ENCODE measurements at regions not wholly inside any gene's neighbourhood (a gene's known extent, or its start where the extent isn't known, plus 50 kb on each side); places are given as distances from the start of the nearest gene placed in this dataset.
"Not testable (repeated sequence)": the region's sequence is repeated elsewhere in the genome, so short reads cannot be mapped to it uniquely, and the experiment has no call there.

DNA sequence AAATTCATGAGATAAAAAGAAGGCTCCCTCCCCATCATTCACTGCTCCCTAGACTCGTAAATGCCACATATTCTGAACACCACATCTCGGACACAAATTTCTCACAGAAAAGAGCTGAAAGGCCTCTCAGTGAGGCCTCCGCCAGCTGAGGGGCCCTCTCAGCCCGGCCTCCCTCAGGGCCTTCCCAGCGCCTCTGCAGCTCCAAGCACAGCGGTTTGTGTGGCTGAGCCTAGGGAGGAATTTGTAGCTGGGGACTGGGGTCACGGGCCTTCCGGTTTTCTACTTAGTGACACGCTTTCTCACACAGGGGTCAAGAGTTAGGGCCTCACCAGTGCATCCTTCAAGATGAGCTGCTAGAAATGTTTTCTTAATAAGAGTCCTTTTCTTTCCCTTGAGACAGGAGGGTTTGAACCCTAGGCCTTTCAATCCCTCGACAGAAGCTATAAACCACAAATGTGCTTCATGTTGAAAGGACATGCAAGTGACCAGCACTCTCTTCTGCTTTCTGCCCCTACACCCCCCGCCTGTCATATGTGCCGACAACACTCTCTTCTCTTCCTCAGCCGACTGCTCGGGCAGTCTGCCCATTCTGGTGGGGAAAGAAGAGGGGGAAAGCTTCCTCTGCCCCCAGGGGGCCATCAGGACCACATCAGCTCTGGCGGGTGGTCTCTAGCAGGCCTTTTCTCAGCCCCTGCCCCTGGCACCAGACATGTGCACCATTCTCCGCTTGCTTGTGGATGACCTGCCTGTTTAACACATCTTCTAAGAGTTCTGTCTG, 104.9 kb downstream of the CHIC2 start:
- no peaks in the 10 kb centered on the region for H3K27me3 ChIP-seq (ENCODE audit: control insufficient read depth, insufficient read depth, low read length)
- no peak overlapping the region for H3K4me3 ChIP-seq (ENCODE audit: low read length)
- H3K36me3 ChIP-seq (ENCODE audit: control insufficient read depth, low read depth, low read length), result no peaks in the 10 kb centered on the region
- H3K9ac ChIP-seq (ENCODE audit: low read length), result no peak overlapping the region
- no peak overlapping the region for H3K27ac ChIP-seq (ENCODE audit: low read length)
- H3K4me1 ChIP-seq (ENCODE audit: control insufficient read depth, low read depth, low read length), result peaks cover 4% of the 10 kb centered on the region
- H3K9me3 ChIP-seq (ENCODE audit: control insufficient read depth, low read depth, low read length), result no peaks in the 10 kb centered on the region

DNA sequence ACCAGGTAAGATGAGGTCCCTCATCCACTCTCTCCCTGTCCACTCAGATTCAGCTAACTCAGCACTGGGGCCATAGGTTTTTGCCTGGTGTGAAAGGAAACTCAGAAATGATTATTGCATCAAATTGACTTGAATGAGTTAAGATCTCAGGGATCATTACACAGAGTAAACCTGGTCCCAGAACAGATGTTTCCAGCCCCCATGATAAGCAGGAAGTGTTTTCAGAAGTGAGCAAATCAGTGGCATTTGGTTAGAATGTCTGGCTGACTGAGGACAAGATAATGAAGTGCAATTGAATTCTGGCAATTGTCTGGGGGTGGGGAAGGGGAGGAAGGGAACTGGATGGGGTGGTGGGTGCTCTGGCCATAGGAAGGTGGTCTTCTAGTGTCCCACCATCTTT, 108.0 kb downstream of the CHIC2 start:
- no peaks in the 10 kb centered on the region for H3K36me3 ChIP-seq (ENCODE audit: control insufficient read depth, low read depth, low read length)
- H3K9me3 ChIP-seq (ENCODE audit: control insufficient read depth, low read depth, low read length), result no peaks in the 10 kb centered on the region
- H3K27me3 ChIP-seq (ENCODE audit: control insufficient read depth, insufficient read depth, low read length), result no peaks in the 10 kb centered on the region
- H3K27ac ChIP-seq (ENCODE audit: low read length), result no peak overlapping the region
- H3K4me3 ChIP-seq (ENCODE audit: low read length), result no peak overlapping the region
- H3K4me1 ChIP-seq (ENCODE audit: control insufficient read depth, low read depth, low read length), result no peaks in the 10 kb centered on the region
- H3K9ac ChIP-seq (ENCODE audit: low read length), result no peak overlapping the region

- Histone ChIP-seq H3K4me1 (ENCODE audit: control insufficient read depth, low read depth, low read length) (no peaks in the 10 kb centered on the region), H3K27me3 (ENCODE audit: control insufficient read depth, insufficient read depth, low read length) (no peaks in the 10 kb centered on the region), H3K36me3 (ENCODE audit: control insufficient read depth, low read depth, low read length) (no peaks in the 10 kb centered on the region), H3K4me3 (ENCODE audit: low read length) (no peak overlapping the region), H3K9ac (ENCODE audit: low read length) (no peak overlapping the region), H3K27ac (ENCODE audit: low read length) (no peak overlapping the region), H3K9me3 (ENCODE audit: control insufficient read depth, low read depth, low read length) (no peaks in the 10 kb centered on the region)
These were observed 108.4 kb downstream of the CHIC2 start for GRCh38 chr4:53956053-53956452.

DNA sequence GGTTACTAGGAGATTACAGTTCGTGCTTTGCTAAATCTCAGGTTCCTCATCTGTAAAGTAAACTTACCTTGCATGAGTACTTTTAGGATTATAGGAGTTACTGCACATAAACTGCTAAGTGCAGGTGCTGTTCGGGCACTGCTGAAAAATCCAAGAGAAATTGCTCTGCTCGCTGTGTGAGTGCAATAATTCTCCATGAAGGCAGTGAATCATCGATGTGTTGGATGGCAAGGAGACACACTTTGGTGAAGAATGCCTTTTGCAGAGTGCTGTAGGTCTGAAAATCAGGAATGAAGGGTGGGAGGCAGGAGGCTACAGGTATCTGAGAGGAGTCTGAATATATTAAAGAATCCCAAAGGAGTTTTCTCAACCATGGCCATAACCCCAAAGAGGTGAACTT, 113.0 kb downstream of the CHIC2 start:
- Histone ChIP-seq H3K27ac (ENCODE audit: low read length) (no peak overlapping the region), H3K4me3 (ENCODE audit: low read length) (no peak overlapping the region), H3K9me3 (ENCODE audit: control insufficient read depth, low read depth, low read length) (no peaks in the 10 kb centered on the region), H3K4me1 (ENCODE audit: control insufficient read depth, low read depth, low read length) (no peaks in the 10 kb centered on the region), H3K36me3 (ENCODE audit: control insufficient read depth, low read depth, low read length) (no peaks in the 10 kb centered on the region), H3K27me3 (ENCODE audit: control insufficient read depth, insufficient read depth, low read length) (no peaks in the 10 kb centered on the region), H3K9ac (ENCODE audit: low read length) (no peak overlapping the region)

DNA sequence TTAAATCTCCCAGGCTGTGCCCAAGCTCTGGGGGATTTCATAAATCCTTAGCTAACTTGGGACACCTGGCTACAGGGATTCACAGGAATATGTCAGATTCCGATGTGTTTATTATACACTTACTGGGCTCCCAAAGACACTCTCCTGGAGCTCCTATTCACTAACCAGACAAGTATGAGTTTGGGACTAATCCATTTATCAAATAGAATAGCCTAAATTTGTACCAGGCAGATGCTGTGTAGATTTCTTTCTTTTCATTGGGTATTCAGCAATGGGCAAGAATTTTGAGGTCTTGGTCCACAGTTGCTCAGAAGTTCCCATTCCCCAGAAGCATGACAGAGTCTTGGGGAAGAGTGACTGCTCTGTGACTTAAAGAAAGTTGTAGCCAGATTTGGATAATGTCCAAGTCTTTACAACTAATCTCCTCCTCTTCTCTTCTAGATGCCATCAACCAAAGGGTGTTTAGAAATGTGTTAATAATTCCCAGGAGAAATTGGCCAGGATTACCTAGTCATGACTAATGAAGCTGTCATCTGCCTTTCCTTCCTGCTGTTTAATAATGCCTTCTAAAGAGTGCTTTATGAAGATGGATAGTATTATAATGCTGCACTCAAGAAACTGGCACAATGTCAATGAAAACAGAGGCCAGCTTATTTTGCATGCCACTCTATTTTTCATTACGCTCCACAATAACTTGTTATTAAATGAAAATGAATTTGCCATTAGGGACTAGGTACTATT, 120.9 kb downstream of the CHIC2 start:
- Histone ChIP-seq H3K27me3 (ENCODE audit: control insufficient read depth, insufficient read depth, low read length) (no peaks in the 10 kb centered on the region), H3K9ac (ENCODE audit: low read length) (no peak overlapping the region), H3K4me1 (ENCODE audit: control insufficient read depth, low read depth, low read length) (no peaks in the 10 kb centered on the region), H3K4me3 (ENCODE audit: low read length) (no peak overlapping the region), H3K36me3 (ENCODE audit: control insufficient read depth, low read depth, low read length) (no peaks in the 10 kb centered on the region), H3K27ac (ENCODE audit: low read length) (no peak overlapping the region), H3K9me3 (ENCODE audit: control insufficient read depth, low read depth, low read length) (peaks cover 3% of the 10 kb centered on the region)

GRCh38 chr4:53942712-53943111, 121.7 kb downstream of the CHIC2 start:
- no peak overlapping the region for H3K27ac ChIP-seq (ENCODE audit: low read length)
- no peak overlapping the region for H3K9ac ChIP-seq (ENCODE audit: low read length)
- no peaks in the 10 kb centered on the region for H3K27me3 ChIP-seq (ENCODE audit: control insufficient read depth, insufficient read depth, low read length)
- no peaks in the 10 kb centered on the region for H3K36me3 ChIP-seq (ENCODE audit: control insufficient read depth, low read depth, low read length)
- H3K4me1 ChIP-seq (ENCODE audit: control insufficient read depth, low read depth, low read length), result no peaks in the 10 kb centered on the region
- H3K9me3 ChIP-seq (ENCODE audit: control insufficient read depth, low read depth, low read length), result peaks cover 3% of the 10 kb centered on the region
- no peak overlapping the region for H3K4me3 ChIP-seq (ENCODE audit: low read length)

GRCh38 chr4:53941331-53941730, 123.1 kb downstream of the CHIC2 start:
- Histone ChIP-seq H3K4me1 (ENCODE audit: control insufficient read depth, low read depth, low read length) (no peaks in the 10 kb centered on the region), H3K36me3 (ENCODE audit: control insufficient read depth, low read depth, low read length) (no peaks in the 10 kb centered on the region), H3K4me3 (ENCODE audit: low read length) (no peak overlapping the region), H3K27me3 (ENCODE audit: control insufficient read depth, insufficient read depth, low read length) (no peaks in the 10 kb centered on the region), H3K9me3 (ENCODE audit: control insufficient read depth, low read depth, low read length) (peaks cover 3% of the 10 kb centered on the region), H3K27ac (ENCODE audit: low read length) (no peak overlapping the region), H3K9ac (ENCODE audit: low read length) (no peak overlapping the region)

GRCh38 chr4:53939892-53940291, 124.5 kb downstream of the CHIC2 start:
- not testable (repeated sequence) for H3K27me3 ChIP-seq (ENCODE audit: control insufficient read depth, insufficient read depth, low read length); H3K9ac ChIP-seq (ENCODE audit: low read length); H3K36me3 ChIP-seq (ENCODE audit: control insufficient read depth, low read depth, low read length); H3K27ac ChIP-seq (ENCODE audit: low read length); H3K9me3 ChIP-seq (ENCODE audit: control insufficient read depth, low read depth, low read length); H3K4me3 ChIP-seq (ENCODE audit: low read length); H3K4me1 ChIP-seq (ENCODE audit: control insufficient read depth, low read depth, low read length)

GRCh38 chr4:53937918-53938317, 126.5 kb downstream of the CHIC2 start:
- H3K4me1 ChIP-seq (ENCODE audit: control insufficient read depth, low read depth, low read length), result no peaks in the 10 kb centered on the region
- H3K9ac ChIP-seq (ENCODE audit: low read length), result no peak overlapping the region
- H3K27me3 ChIP-seq (ENCODE audit: control insufficient read depth, insufficient read depth, low read length), result no peaks in the 10 kb centered on the region
- H3K4me3 ChIP-seq (ENCODE audit: low read length), result no peak overlapping the region
- H3K27ac ChIP-seq (ENCODE audit: low read length), result no peak overlapping the region
- peaks cover 3% of the 10 kb centered on the region for H3K9me3 ChIP-seq (ENCODE audit: control insufficient read depth, low read depth, low read length)
- no peaks in the 10 kb centered on the region for H3K36me3 ChIP-seq (ENCODE audit: control insufficient read depth, low read depth, low read length)

GRCh38 chr4:53937327-53937726, 127.1 kb downstream of the CHIC2 start:
- H3K36me3 ChIP-seq (ENCODE audit: control insufficient read depth, low read depth, low read length), result no peaks in the 10 kb centered on the region
- no peaks in the 10 kb centered on the region for H3K27me3 ChIP-seq (ENCODE audit: control insufficient read depth, insufficient read depth, low read length)
- H3K9ac ChIP-seq (ENCODE audit: low read length), result no peak overlapping the region
- H3K4me1 ChIP-seq (ENCODE audit: control insufficient read depth, low read depth, low read length), result no peaks in the 10 kb centered on the region
- peaks cover 3% of the 10 kb centered on the region for H3K9me3 ChIP-seq (ENCODE audit: control insufficient read depth, low read depth, low read length)
- no peak overlapping the region for H3K27ac ChIP-seq (ENCODE audit: low read length)
- H3K4me3 ChIP-seq (ENCODE audit: low read length), result no peak overlapping the region

- Histone ChIP-seq H3K27ac (ENCODE audit: low read length) (no peak overlapping the region), H3K9me3 (ENCODE audit: control insufficient read depth, low read depth, low read length) (peaks cover 3% of the 10 kb centered on the region), H3K27me3 (ENCODE audit: control insufficient read depth, insufficient read depth, low read length) (no peaks in the 10 kb centered on the region), H3K36me3 (ENCODE audit: control insufficient read depth, low read depth, low read length) (no peaks in the 10 kb centered on the region), H3K4me1 (ENCODE audit: control insufficient read depth, low read depth, low read length) (no peaks in the 10 kb centered on the region), H3K4me3 (ENCODE audit: low read length) (no peak overlapping the region), H3K9ac (ENCODE audit: low read length) (no peak overlapping the region)
These were observed 128.6 kb downstream of the CHIC2 start for GRCh38 chr4:53935780-53936179.

Measured in iPS-18a (cell line).